ENCODE measurements at regions not wholly inside any gene's neighbourhood (a gene's known extent, or its start where the extent isn't known, plus 50 kb on each side); places are given as distances from the start of the nearest gene placed in this dataset.

DNA sequence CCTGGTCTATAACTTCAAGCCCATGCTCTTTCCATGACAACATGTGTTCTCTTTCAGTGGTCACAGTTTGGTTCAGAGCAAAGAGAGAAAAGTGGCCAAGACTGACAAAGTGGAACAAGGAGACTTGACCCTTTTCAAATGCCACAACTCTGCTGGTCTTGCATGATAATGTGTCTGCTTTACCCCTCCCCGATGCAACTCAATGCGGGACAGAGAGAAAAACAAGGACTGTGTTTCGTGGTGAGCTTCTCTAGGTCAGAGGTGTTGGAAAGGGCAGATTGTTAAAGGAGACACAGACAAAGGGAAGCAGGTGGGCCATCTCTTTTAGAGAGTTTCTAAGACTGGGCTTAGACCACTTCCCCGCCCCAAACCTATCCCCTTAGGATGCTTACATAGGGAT, 61.6 kb upstream of the SERTM1 start:
- TF ChIP-seq, protein P1, sequence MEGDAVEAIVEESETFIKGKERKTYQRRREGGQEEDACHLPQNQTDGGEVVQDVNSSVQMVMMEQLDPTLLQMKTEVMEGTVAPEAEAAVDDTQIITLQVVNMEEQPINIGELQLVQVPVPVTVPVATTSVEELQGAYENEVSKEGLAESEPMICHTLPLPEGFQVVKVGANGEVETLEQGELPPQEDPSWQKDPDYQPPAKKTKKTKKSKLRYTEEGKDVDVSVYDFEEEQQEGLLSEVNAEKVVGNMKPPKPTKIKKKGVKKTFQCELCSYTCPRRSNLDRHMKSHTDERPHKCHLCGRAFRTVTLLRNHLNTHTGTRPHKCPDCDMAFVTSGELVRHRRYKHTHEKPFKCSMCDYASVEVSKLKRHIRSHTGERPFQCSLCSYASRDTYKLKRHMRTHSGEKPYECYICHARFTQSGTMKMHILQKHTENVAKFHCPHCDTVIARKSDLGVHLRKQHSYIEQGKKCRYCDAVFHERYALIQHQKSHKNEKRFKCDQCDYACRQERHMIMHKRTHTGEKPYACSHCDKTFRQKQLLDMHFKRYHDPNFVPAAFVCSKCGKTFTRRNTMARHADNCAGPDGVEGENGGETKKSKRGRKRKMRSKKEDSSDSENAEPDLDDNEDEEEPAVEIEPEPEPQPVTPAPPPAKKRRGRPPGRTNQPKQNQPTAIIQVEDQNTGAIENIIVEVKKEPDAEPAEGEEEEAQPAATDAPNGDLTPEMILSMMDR (IDR thresholded peaks at IDR 0.05) = no peak
- TF ChIP-seq CEBPB (IDR thresholded peaks at IDR 0.05) = no peak
- TF ChIP-seq, protein P2, sequence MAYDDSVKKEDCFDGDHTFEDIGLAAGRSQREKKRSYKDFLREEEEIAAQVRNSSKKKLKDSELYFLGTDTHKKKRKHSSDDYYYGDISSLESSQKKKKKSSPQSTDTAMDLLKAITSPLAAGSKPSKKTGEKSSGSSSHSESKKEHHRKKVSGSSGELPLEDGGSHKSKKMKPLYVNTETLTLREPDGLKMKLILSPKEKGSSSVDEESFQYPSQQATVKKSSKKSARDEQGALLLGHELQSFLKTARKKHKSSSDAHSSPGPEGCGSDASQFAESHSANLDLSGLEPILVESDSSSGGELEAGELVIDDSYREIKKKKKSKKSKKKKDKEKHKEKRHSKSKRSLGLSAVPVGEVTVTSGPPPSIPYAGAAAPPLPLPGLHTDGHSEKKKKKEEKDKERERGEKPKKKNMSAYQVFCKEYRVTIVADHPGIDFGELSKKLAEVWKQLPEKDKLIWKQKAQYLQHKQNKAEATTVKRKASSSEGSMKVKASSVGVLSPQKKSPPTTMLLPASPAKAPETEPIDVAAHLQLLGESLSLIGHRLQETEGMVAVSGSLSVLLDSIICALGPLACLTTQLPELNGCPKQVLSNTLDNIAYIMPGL (CRISPR knock-in tag; IDR thresholded peaks at IDR 0.05; ENCODE audit: borderline replicate concordance) = no peak

Data from A549 (cell line).